HEK293T (cell line): ENCODE measurements at regions not wholly inside any gene's neighbourhood (a gene's known extent, or its start where the extent isn't known, plus 50 kb on each side); places are given as distances from the start of the nearest gene placed in this dataset.
"Not testable (repeated sequence)": the region's sequence is repeated elsewhere in the genome, so short reads cannot be mapped to it uniquely, and the experiment has no call there.

Experiments
- CTCF ChIA-PET: fragments of 350-600 bp; formaldehyde crosslinking; extraction: SDS; loops from one replicate; lab custom pipeline; 2021; ENCODE audit warnings: antibody characterized with exemption, inconsistent platforms; lab: Yijun Ruan, JAX
- POLR2A ChIA-PET: fragments of 350-600 bp; formaldehyde crosslinking; extraction: SDS; loops from one replicate; lab custom pipeline; 2020; ENCODE audit warnings: antibody characterized with exemption, inconsistent platforms; lab: Yijun Ruan, JAX
- DNase-seq: peaks from one replicate; pipeline ENCODE4 v3.0.0; 2012; ENCODE audit warnings: mixed read lengths; ENCODE audit errors: extremely low spot score
- ARNT ChIP-seq: fragments of 450-650 bp; IDR thresholded peaks from 2 replicates; pipeline ENCODE4 v1.6.1; 2017; ENCODE audit warnings: mild to moderate bottlenecking
- BHLHE40 ChIP-seq: fragments of 450-650 bp; IDR thresholded peaks from 2 replicates; pipeline ENCODE4 v1.6.1; 2016; ENCODE audit warnings: mild to moderate bottlenecking, moderate library complexity, borderline replicate concordance
- CTBP1 ChIP-seq: fragments of 450-650 bp; IDR thresholded peaks from 2 replicates; pipeline ENCODE4 v1.6.1; 2016; ENCODE audit warnings: borderline replicate concordance
- ELF4 ChIP-seq: fragments of 450-650 bp; IDR thresholded peaks from 2 replicates; pipeline ENCODE4 v1.6.1; 2017; ENCODE audit warnings: antibody characterized with exemption
- FOXA1 ChIP-seq: fragments of 450-650 bp; IDR thresholded peaks from 2 replicates; pipeline ENCODE4 v1.6.1; 2016; ENCODE audit warnings: mild to moderate bottlenecking
- FOXK2 ChIP-seq: fragments of 450-650 bp; IDR thresholded peaks from 2 replicates; pipeline ENCODE4 v1.6.1; 2016; ENCODE audit warnings: mild to moderate bottlenecking
- FOXM1 ChIP-seq: fragments of 450-650 bp; IDR thresholded peaks from 2 replicates; pipeline ENCODE4 v1.6.1; 2017; ENCODE audit warnings: mild to moderate bottlenecking, borderline replicate concordance
- HDGF ChIP-seq: fragments of 450-650 bp; IDR thresholded peaks from 2 replicates; pipeline ENCODE4 v1.6.1; 2017; ENCODE audit warnings: antibody characterized with exemption, borderline replicate concordance
- L3MBTL2 ChIP-seq: fragments of 450-650 bp; conservative IDR thresholded peaks from 2 replicates; pipeline ENCODE4 v1.6.1; 2016; ENCODE audit warnings: mild to moderate bottlenecking
- LEF1 ChIP-seq: fragments of 450-650 bp; IDR thresholded peaks from 2 replicates; pipeline ENCODE4 v1.6.1; 2017; ENCODE audit warnings: mild to moderate bottlenecking, borderline replicate concordance
- NFRKB ChIP-seq: fragments of 450-650 bp; IDR thresholded peaks from 2 replicates; pipeline ENCODE4 v1.6.1; 2016; ENCODE audit warnings: mild to moderate bottlenecking, moderate library complexity
- SP1 ChIP-seq: fragments of 450-650 bp; IDR thresholded peaks from 2 replicates; pipeline ENCODE4 v1.6.1; 2017
- SUZ12 ChIP-seq: fragments of 450-650 bp; IDR thresholded peaks from 2 replicates; pipeline ENCODE4 v1.6.1; 2016; ENCODE audit warnings: mild to moderate bottlenecking
- TARDBP ChIP-seq: fragments of 450-650 bp; IDR thresholded peaks from 2 replicates; pipeline ENCODE4 v1.6.1; 2016
- ZNF384 ChIP-seq: fragments of 450-650 bp; IDR thresholded peaks from 2 replicates; pipeline ENCODE4 v1.6.1; 2016
- TF ChIP-seq, protein P1 (sequence below): fragments of 450-650 bp; IDR thresholded peaks from 2 replicates; pipeline ENCODE4 v1.6.1; 2016

- CTCF ChIA-PET = no interaction called here
- TF ChIP-seq, protein P1, sequence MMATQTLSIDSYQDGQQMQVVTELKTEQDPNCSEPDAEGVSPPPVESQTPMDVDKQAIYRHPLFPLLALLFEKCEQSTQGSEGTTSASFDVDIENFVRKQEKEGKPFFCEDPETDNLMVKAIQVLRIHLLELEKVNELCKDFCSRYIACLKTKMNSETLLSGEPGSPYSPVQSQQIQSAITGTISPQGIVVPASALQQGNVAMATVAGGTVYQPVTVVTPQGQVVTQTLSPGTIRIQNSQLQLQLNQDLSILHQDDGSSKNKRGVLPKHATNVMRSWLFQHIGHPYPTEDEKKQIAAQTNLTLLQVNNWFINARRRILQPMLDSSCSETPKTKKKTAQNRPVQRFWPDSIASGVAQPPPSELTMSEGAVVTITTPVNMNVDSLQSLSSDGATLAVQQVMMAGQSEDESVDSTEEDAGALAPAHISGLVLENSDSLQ = no peak
- no peak for TF ChIP-seq LEF1
- TF ChIP-seq BHLHE40 = no peak
- no peak for TF ChIP-seq ELF4
- TF ChIP-seq FOXM1 = no peak
- TF ChIP-seq SP1 = no peak
- TF ChIP-seq L3MBTL2 = no peak
- no peak for TF ChIP-seq TARDBP
- no peak for TF ChIP-seq NFRKB
- no peak for TF ChIP-seq SUZ12
- TF ChIP-seq HDGF = no peak
- TF ChIP-seq CTBP1 = no peak
- TF ChIP-seq FOXK2 = no peak
- no peak for TF ChIP-seq ZNF384
- TF ChIP-seq FOXA1 = no peak
- no peak for TF ChIP-seq ARNT
- POLR2A ChIA-PET = no interaction called here
- no peak for DNase-seq
Observed at GRCh38 chr13:89496478-89496877, 1825.3 kb downstream of the SLITRK5 start.

DNA sequence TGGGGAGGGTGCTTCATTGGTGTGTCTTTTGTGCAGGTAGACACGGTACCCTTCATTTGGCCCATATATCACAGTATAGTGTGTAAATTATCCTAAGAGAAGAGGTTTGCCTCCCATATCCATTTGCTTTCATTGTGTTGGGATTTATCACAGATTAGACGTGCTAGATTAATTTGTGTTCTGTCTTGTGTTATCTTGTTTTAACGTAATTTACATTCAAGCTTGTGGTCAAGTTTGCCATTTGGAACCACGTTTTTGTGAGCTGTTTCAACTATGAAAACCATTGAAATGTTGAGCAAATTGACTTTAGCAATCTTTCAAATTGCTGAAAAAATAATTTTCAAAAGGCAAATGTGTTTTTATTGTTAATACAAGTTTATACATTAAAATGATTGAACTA lies 1826.5 kb downstream of the SLITRK5 start:
- ChIA-PET POLR2A (no interaction called here), CTCF (no interaction called here)
- no peak for TF ChIP-seq FOXM1
- TF ChIP-seq TARDBP = no peak
- TF ChIP-seq BHLHE40 = no peak
- TF ChIP-seq NFRKB = no peak
- TF ChIP-seq ARNT = no peak
- no peak for TF ChIP-seq ZNF384
- TF ChIP-seq L3MBTL2 = no peak
- no peak for TF ChIP-seq FOXK2
- no peak for TF ChIP-seq SUZ12
- DNase-seq = no peak

GRCh38 chr13:89502286-89502685 lies 1831.1 kb downstream of the SLITRK5 start:
- no peak for TF ChIP-seq TARDBP
- no peak for TF ChIP-seq HDGF
- ChIA-PET POLR2A (no interaction called here), CTCF (no interaction called here)
- no peak for DNase-seq

DNA sequence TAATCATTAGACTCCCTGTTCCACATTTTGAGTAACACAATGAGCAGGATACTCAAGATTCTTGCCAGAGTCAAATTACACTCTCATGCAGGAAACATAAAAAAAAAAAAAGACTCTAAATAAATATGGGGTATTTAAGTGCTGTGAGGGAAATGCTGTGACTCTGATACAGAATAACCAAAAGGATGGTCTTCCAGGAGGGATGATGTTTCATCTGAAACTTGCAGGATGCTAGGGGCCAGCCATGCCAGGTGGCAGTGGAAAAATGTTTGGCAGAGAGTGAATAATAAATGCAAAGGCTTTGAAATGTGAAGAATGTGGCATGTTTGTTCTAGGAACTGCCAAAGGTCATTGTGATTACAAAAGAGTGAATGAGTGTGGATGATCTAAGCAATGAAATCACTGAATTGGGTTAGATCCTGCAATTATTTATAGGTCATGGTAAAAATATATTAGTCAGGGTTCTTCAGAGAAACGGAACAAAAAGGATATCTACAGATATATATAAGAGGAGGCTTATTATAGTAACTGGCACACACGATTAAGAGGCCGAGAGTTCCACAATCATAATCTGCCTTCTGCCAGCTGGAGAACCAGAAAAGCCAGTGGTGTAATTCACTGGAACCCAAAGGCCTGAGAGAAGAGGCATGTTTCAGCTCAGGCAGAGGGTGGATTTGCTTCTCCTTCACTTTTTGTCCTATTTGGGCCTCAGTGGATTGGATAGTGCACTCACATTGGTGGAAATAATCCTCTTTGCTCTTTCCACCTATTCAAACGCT lies 1832.8 kb upstream of the MIR17HG start:
- CTCF ChIA-PET = no interaction called here
- DNase-seq = no peak
- POLR2A ChIA-PET = no interaction called here
- TF ChIP-seq LEF1 = no peak
- TF ChIP-seq, protein P1 = no peak
- no peak for TF ChIP-seq ELF4
- no peak for TF ChIP-seq SP1
- no peak for TF ChIP-seq NFRKB
- TF ChIP-seq ZNF384 = peak; percentile 88
- no peak for TF ChIP-seq FOXA1
- TF ChIP-seq TARDBP = no peak

- no peak for DNase-seq
- ChIA-PET POLR2A (no interaction called here), CTCF (no interaction called here)
- TF ChIP-seq, protein P1 = no peak
- TF ChIP-seq FOXA1 (no peak), FOXM1 (no peak)
Observed at GRCh38 chr13:89515948-89516347, 1831.5 kb upstream of the MIR17HG start.

DNA sequence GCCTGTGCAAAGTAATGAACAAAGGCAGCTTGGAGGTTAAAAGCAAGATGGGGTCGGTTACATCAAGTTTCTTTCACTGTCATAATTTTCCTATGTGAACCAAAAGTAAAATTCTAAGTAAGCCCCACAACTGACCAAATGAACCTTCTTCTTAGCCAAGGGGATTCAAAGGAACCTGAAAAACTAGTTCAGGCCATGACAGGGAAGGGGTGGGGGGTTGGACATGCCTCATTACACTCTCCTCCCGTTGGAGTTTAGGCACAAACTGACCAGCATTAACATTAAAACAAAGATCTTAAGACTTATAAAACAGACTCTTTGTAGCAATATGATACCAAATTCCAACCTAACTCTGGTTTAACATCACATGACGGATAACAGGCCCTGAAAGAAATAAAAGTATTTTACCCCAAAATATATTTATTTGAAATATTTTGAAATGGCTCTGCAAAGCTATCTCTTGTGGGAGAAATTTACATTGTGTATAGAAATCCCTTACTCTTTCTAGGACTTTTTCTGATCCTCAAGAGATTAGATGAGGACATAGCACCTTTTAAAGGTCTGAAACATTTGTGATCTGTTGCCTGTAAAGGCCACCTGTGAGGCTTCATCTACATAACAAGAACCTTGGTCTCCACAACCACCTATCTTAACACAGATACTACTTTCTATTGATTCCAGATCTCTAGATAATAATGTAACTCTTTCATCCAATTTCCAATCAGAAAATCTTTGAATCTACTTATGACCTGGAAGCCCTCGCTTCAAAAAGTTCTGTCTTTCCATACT lies 1829.0 kb upstream of the MIR17HG start:
- CTCF ChIA-PET = interaction anchor here (0.6 kb wide), 1 partner anchor 190 kb away, joined by 3 read pairs; no protein-coding TSS in a partner anchor
- TF ChIP-seq SUZ12 (no peak), HDGF (no peak), ZNF384 (no peak), ARNT (no peak), FOXM1 (no peak)
- POLR2A ChIA-PET = no interaction called here
- DNase-seq = no peak

- CTCF ChIA-PET = no interaction called here
- TF ChIP-seq HDGF (no peak), ZNF384 (no peak), FOXA1 (no peak), FOXM1 (no peak), SUZ12 (no peak), L3MBTL2 (no peak), CTBP1 (no peak), SP1 (no peak), LEF1 (no peak), FOXK2 (no peak), ELF4 (no peak), TARDBP (no peak), NFRKB (no peak), ARNT (no peak), BHLHE40 (no peak)
- TF ChIP-seq, protein P1 = no peak
- no peak for DNase-seq
- POLR2A ChIA-PET = no interaction called here
Observed at GRCh38 chr13:89520468-89520867, 1827.0 kb upstream of the MIR17HG start.

GRCh38 chr13:89521672-89522071 lies 1825.8 kb upstream of the MIR17HG start:
- CTCF ChIA-PET, POLR2A ChIA-PET: not testable (repeated sequence)

More at GRCh38 chr13:89521672-89522071, 1825.8 kb upstream of the MIR17HG start:
- not testable (repeated sequence) for DNase-seq
